ENCODE measurements at regions not wholly inside any gene's neighbourhood (a gene's known extent, or its start where the extent isn't known, plus 50 kb on each side); places are given as distances from the start of the nearest gene placed in this dataset.
A peak's percentile ranks its signal among the peaks of the same experiment; 100 is the strongest.

DNA sequence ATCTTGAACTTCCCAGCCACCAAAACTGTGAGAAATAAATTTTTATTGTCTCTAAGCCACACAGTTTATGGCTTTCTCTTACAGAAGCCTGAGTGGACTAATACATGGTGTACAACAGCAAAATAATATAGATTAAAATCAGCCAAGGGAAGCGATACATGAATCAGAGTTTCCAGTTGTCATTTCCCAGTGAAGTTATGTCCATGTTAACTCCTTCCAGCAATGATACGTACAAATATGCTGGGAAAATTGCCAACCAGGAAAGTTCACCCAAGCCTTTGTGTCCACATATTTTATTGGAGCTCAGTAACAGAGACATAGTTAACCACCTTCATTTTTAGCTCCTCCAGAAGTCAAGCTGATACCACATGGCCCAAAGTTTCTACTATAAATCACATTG, 280.9 kb upstream of the KCNMB2 start:
- H3K27me3 ChIP-seq: no peaks in the 10 kb centered on the region
- H3K9me3 ChIP-seq (ENCODE audit: low read depth): no peaks in the 10 kb centered on the region
- H3K4me1 ChIP-seq (ENCODE audit: low read depth): no peaks in the 10 kb centered on the region
- TF ChIP-seq, protein P1, sequence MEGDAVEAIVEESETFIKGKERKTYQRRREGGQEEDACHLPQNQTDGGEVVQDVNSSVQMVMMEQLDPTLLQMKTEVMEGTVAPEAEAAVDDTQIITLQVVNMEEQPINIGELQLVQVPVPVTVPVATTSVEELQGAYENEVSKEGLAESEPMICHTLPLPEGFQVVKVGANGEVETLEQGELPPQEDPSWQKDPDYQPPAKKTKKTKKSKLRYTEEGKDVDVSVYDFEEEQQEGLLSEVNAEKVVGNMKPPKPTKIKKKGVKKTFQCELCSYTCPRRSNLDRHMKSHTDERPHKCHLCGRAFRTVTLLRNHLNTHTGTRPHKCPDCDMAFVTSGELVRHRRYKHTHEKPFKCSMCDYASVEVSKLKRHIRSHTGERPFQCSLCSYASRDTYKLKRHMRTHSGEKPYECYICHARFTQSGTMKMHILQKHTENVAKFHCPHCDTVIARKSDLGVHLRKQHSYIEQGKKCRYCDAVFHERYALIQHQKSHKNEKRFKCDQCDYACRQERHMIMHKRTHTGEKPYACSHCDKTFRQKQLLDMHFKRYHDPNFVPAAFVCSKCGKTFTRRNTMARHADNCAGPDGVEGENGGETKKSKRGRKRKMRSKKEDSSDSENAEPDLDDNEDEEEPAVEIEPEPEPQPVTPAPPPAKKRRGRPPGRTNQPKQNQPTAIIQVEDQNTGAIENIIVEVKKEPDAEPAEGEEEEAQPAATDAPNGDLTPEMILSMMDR (IDR thresholded peaks at IDR 0.05; ENCODE audit: low read depth, low read length): no peak
- no peaks in the 10 kb centered on the region for H3K36me3 ChIP-seq
- DNase-seq (ENCODE audit: low read depth in 1 of 2, low spot score in 1 of 2): peak in 1 of 2 donors; percentile 91
- no peak overlapping the region for H3K4me3 ChIP-seq
- H3K27ac ChIP-seq: no peak overlapping the region

DNA sequence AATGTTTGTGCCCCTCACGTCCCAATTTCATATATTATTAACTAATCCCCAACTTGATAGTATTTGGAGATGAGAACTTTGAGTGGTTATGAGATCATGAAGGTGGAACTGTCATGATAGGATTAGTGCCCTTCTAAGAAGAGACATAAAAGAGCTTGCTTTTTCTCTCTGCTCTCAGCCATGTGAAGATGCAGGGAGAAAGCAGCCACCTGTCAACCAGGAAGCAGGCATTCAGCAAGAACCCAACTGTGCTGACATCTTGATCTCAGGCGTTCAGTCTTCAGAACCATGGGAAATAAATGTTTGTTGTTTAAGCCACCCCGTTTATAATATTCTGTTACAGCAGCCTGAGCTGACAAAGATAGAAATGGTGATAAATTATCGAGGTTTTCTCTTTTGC, 278.7 kb upstream of the KCNMB2 start:
- H3K4me1 ChIP-seq (ENCODE audit: low read depth): peaks cover 13% of the 10 kb centered on the region
- no peaks in the 10 kb centered on the region for H3K9me3 ChIP-seq (ENCODE audit: low read depth)
- H3K27me3 ChIP-seq: no peaks in the 10 kb centered on the region
- H3K27ac ChIP-seq: no peak overlapping the region
- H3K4me3 ChIP-seq: no peak overlapping the region
- DNase-seq (ENCODE audit: low read depth in 1 of 2, low spot score in 1 of 2): no peak
- no peaks in the 10 kb centered on the region for H3K36me3 ChIP-seq
- TF ChIP-seq, protein P1 (IDR thresholded peaks at IDR 0.05; ENCODE audit: low read depth, low read length): no peak

DNA sequence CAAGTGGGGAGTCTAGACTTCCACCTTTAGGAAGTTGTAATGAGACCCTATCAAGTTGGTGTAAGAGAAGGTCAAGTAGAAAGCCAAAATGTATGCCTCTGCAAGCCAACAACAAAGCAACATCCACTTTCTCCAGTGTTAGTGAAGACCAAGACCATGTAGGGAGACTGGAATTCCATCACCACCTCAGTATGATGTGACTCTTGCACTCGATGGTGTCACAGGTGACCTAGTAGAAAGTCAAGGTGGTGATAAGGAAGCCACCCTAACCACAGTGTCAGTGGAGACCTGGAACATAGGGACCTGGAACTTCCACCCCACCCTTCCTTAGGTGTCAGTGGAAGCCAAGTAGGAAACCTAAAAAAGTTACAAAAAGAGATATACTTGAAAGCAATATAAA, 278.1 kb upstream of the KCNMB2 start:
- no peaks in the 10 kb centered on the region for H3K9me3 ChIP-seq (ENCODE audit: low read depth)
- no peaks in the 10 kb centered on the region for H3K27me3 ChIP-seq
- no peak overlapping the region for H3K27ac ChIP-seq
- TF ChIP-seq, protein P1 (IDR thresholded peaks at IDR 0.05; ENCODE audit: low read depth, low read length): no peak
- no peaks in the 10 kb centered on the region for H3K36me3 ChIP-seq
- H3K4me3 ChIP-seq: no peak overlapping the region
- peaks cover 18% of the 10 kb centered on the region for H3K4me1 ChIP-seq (ENCODE audit: low read depth)
- DNase-seq (ENCODE audit: low read depth in 1 of 2, low spot score in 1 of 2): no peak

DNA sequence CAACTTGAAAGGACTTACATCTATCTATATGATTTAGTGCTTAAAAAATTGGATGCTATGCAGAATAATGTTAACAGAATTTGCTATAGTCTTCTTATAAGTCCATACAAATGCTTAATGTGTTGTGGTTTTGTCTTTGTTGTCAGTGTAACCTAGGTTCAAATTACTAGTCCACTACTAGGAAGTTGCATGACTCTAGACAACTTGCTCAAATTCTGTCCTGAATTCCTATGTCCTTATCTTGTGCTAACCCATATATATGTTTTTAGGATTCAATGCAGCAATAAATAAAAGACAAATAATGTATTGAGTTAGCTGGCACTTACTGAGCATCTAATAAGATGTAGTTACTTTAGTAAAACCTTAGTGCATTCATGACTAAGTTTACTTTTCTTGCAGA, 276.5 kb upstream of the KCNMB2 start:
- Histone ChIP-seq H3K4me1 (ENCODE audit: low read depth) (peaks cover 24% of the 10 kb centered on the region), H3K36me3 (no peaks in the 10 kb centered on the region), H3K27me3 (no peaks in the 10 kb centered on the region), H3K27ac (no peak overlapping the region), H3K4me3 (no peak overlapping the region), H3K9me3 (ENCODE audit: low read depth) (no peaks in the 10 kb centered on the region)
- no peak for DNase-seq (ENCODE audit: low read depth in 1 of 2, low spot score in 1 of 2)
- TF ChIP-seq, protein P1 (IDR thresholded peaks at IDR 0.05; ENCODE audit: low read depth, low read length): no peak

DNA sequence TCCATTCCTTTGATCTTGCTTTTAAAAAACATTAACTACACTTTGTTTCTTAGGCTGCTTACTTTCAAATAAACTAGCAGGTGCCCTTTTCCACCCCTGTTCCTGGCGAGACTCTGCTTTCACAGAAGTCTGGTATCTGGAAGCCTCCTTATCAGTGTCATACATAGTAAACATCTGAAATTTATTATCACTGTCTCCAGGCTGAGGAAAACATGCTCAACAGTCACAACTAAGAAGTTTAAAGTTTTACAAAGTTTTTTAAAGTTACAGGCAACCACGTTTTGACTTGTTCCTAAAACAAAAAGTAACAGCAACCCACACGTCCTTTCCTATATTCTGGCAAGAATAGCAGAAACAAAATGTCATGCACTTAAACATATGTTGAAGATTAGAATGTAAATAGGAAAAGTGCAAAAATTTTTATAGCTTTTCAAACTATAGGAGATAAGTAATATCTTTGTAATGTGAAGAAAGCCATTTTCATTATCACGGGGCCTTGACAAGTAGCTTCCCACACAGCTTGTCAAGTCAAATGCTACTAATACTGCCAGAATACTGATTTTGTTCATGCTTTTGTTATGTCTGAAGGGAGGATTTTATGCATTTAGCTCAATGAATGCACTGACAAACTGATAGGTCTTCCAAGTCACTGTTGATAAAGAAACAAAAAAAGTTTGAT, 275.2 kb upstream of the KCNMB2 start:
- Histone ChIP-seq H3K4me1 (ENCODE audit: low read depth) (peaks cover 24% of the 10 kb centered on the region), H3K36me3 (no peaks in the 10 kb centered on the region), H3K4me3 (no peak overlapping the region), H3K9me3 (ENCODE audit: low read depth) (no peaks in the 10 kb centered on the region), H3K27ac (peak overlapping the region; percentile 56), H3K27me3 (no peaks in the 10 kb centered on the region)
- peak; percentile 1 to 29 for DNase-seq (ENCODE audit: low read depth in 1 of 2, low spot score in 1 of 2)
- TF ChIP-seq, protein P1 (IDR thresholded peaks at IDR 0.05; ENCODE audit: low read depth, low read length): no peak
